Liver (tissue), 7 donors: ENCODE measurements at regions not wholly inside any gene's neighbourhood (a gene's known extent, or its start where the extent isn't known, plus 50 kb on each side); places are given as distances from the start of the nearest gene placed in this dataset.

Experiments
- DNase-seq: peaks from one replicate; pipeline ENCODE4 v3.0.0-alpha.2; 2017; ENCODE audit warnings: low spot score
- H3K27ac ChIP-seq, 2 donors: one replicate each; pipeline ENCODE4 v1.7.0; 2013; ENCODE audit warnings: inconsistent platforms in 2 of 2, low read length in 2 of 2, control low read depth in 1 of 2, low read depth in 1 of 2, mild to moderate bottlenecking in 1 of 2
- H3K27me3 ChIP-seq, 4 donors: one replicate each; pipeline versions ENCODE4 v1.6.1 to v1.7.0; 2013; ENCODE audit warnings: low read length in 3 of 4, inconsistent platforms in 1 of 4, mild to moderate bottlenecking in 1 of 4, moderate library complexity in 1 of 4; ENCODE audit not compliant: control insufficient read depth in 4 of 4, insufficient read depth in 4 of 4
- H3K36me3 ChIP-seq, 4 donors: one replicate each; pipeline versions ENCODE4 v1.6.1 to v1.7.0; 2013; ENCODE audit warnings: low read length in 3 of 4, mild to moderate bottlenecking in 3 of 4, low read depth in 1 of 4, moderate library complexity in 1 of 4; ENCODE audit not compliant: control insufficient read depth in 4 of 4, insufficient read depth in 3 of 4
- H3K4me1 ChIP-seq, 4 donors: one replicate each; pipeline versions ENCODE4 v1.6.1 to v1.7.0; 2013; ENCODE audit warnings: low read length in 3 of 4, mild to moderate bottlenecking in 3 of 4, moderate library complexity in 1 of 4; ENCODE audit not compliant: control insufficient read depth in 4 of 4, insufficient read depth in 4 of 4
- H3K4me3 ChIP-seq, 3 donors: one replicate each; pipeline versions ENCODE4 v1.6.1 to v1.7.0; 2013; ENCODE audit warnings: low read length in 3 of 3, control low read depth in 1 of 3, low read depth in 1 of 3, mild to moderate bottlenecking in 1 of 3
- H3K9ac ChIP-seq, 2 donors: one replicate each; pipeline ENCODE4 v1.7.0; 2013; ENCODE audit warnings: low read length in 2 of 2, mild to moderate bottlenecking in 2 of 2, moderate library complexity in 2 of 2, control low read depth in 1 of 2, low read depth in 1 of 2
- H3K9me3 ChIP-seq, 4 donors: one replicate each; pipeline versions ENCODE4 v1.6.1 to v1.7.0; 2013; ENCODE audit warnings: low read length in 3 of 4; ENCODE audit not compliant: control insufficient read depth in 4 of 4
- EGR1 ChIP-seq, 2 donors: IDR thresholded peaks; 2 replicates each; pipeline ENCODE4 v1.6.1; 2016 to 2018; ENCODE audit warnings: antibody characterized with exemption in 2 of 2, low read depth in 2 of 2
- FOXA1 ChIP-seq: IDR thresholded peaks from 2 replicates; pipeline ENCODE4 v1.6.1; 2016; ENCODE audit warnings: antibody characterized with exemption
- FOXA2 ChIP-seq: IDR thresholded peaks from 2 replicates; pipeline ENCODE4 v1.6.1; 2016; ENCODE audit warnings: antibody characterized with exemption
- GABPA ChIP-seq, 2 donors: IDR thresholded peaks in 1 of 2; conservative IDR thresholded peaks in 1 of 2; 2 replicates each; pipeline ENCODE4 v1.6.1; 2016; ENCODE audit warnings: antibody characterized with exemption in 2 of 2, mild to moderate bottlenecking in 1 of 2, moderate library complexity in 1 of 2
- HNF4A ChIP-seq, 2 donors: conservative IDR thresholded peaks; 2 replicates each; pipeline ENCODE4 v1.6.1; 2016; ENCODE audit warnings: antibody characterized with exemption in 2 of 2, mild to moderate bottlenecking in 2 of 2
- HNF4G ChIP-seq: IDR thresholded peaks from 2 replicates; pipeline ENCODE4 v1.6.1; 2016; ENCODE audit warnings: antibody characterized with exemption
- JUND ChIP-seq, 2 donors: IDR thresholded peaks; 2 replicates each; pipeline ENCODE4 v1.6.1; 2016; ENCODE audit warnings: antibody characterized with exemption in 2 of 2
- NR2F2 ChIP-seq: IDR thresholded peaks from 2 replicates; pipeline ENCODE4 v1.6.1; 2016; ENCODE audit warnings: antibody characterized with exemption
- RAD21 ChIP-seq, 2 donors: IDR thresholded peaks; 2 replicates each; pipeline ENCODE4 v1.6.1; 2016; ENCODE audit warnings: antibody characterized with exemption in 2 of 2, mild to moderate bottlenecking in 2 of 2
- RXRA ChIP-seq, 2 donors: IDR thresholded peaks; 2 replicates each; pipeline ENCODE4 v1.6.1; 2017 to 2018; ENCODE audit warnings: antibody characterized with exemption in 2 of 2, mild to moderate bottlenecking in 1 of 2
- SP1 ChIP-seq: IDR thresholded peaks from 2 replicates; pipeline ENCODE4 v1.6.1; 2018; ENCODE audit warnings: antibody characterized with exemption, mild to moderate bottlenecking
- YY1 ChIP-seq: IDR thresholded peaks from 2 replicates; pipeline ENCODE4 v1.6.1; 2016; ENCODE audit warnings: antibody characterized with exemption, mild to moderate bottlenecking
- WGBS: extraction: QIAGEN DNeasy Blood & Tissue Kit; methylation state at CpG from one replicate; pipeline ENCODE4 v1.1.7; 2013; 5-methylcytosine and 5-hydroxymethylcytosine counted together
- TF ChIP-seq, protein P1 (sequence below): IDR thresholded peaks from 2 replicates; pipeline ENCODE4 v1.6.1; 2016; ENCODE audit warnings: antibody characterized with exemption
- TF ChIP-seq, protein P2 (sequence below): IDR thresholded peaks from 2 replicates; pipeline ENCODE4 v1.6.1; 2016; ENCODE audit warnings: antibody characterized with exemption, mild to moderate bottlenecking
- TF ChIP-seq, protein P3 (sequence below): IDR thresholded peaks from 2 replicates; pipeline ENCODE4 v1.6.1; 2016; ENCODE audit warnings: antibody characterized with exemption
- TF ChIP-seq, protein P4 (sequence below): IDR thresholded peaks from 2 replicates; pipeline ENCODE4 v1.6.1; 2016; ENCODE audit warnings: antibody characterized with exemption
- donor health status: healthy.
- donor health status: healthy.
- donor health status: healthy.
- donor health status: healthy.

DNA sequence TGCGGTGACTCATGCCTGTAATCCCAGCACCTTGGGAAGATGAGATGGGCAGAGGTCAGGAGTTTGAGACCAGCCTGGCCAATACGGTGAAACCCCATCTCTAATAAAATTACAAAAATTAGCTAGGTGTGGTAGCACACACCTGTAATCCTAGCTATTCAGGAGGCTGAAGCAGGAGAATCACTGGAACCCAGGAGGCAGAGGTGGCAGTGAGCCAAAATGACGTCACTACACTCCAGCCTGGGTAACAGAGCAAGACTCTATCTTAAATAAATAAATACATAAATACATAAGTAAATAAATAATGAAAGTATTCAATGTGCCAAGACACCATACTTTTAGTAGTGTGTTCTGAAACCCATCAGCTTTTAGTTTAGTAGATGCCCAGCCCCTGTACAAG is 308.1 kb upstream of the FLRT2 start:
- 68% methylated on average over 3 of the region's 3 CpGs for WGBS
- H3K9ac ChIP-seq = no peak overlapping the region
- no peak for DNase-seq
- no peaks in the 10 kb centered on the region for H3K36me3 ChIP-seq
- H3K27me3 ChIP-seq = peaks cover 0 to 3% (median 0%) of the 10 kb centered on the region in 4 donors
- H3K27ac ChIP-seq = no peak overlapping the region
- no peak overlapping the region for H3K4me3 ChIP-seq
- TF ChIP-seq EGR1 (IDR thresholded peaks at IDR 0.05; ENCODE audit: low read depth in 2 of 2) = no peak
- TF ChIP-seq, protein P1, sequence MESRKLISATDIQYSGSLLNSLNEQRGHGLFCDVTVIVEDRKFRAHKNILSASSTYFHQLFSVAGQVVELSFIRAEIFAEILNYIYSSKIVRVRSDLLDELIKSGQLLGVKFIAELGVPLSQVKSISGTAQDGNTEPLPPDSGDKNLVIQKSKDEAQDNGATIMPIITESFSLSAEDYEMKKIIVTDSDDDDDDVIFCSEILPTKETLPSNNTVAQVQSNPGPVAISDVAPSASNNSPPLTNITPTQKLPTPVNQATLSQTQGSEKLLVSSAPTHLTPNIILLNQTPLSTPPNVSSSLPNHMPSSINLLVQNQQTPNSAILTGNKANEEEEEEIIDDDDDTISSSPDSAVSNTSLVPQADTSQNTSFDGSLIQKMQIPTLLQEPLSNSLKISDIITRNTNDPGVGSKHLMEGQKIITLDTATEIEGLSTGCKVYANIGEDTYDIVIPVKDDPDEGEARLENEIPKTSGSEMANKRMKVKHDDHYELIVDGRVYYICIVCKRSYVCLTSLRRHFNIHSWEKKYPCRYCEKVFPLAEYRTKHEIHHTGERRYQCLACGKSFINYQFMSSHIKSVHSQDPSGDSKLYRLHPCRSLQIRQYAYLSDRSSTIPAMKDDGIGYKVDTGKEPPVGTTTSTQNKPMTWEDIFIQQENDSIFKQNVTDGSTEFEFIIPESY = no peak
- TF ChIP-seq NR2F2 = no peak
- no peak for TF ChIP-seq FOXA2
- TF ChIP-seq, protein P2, sequence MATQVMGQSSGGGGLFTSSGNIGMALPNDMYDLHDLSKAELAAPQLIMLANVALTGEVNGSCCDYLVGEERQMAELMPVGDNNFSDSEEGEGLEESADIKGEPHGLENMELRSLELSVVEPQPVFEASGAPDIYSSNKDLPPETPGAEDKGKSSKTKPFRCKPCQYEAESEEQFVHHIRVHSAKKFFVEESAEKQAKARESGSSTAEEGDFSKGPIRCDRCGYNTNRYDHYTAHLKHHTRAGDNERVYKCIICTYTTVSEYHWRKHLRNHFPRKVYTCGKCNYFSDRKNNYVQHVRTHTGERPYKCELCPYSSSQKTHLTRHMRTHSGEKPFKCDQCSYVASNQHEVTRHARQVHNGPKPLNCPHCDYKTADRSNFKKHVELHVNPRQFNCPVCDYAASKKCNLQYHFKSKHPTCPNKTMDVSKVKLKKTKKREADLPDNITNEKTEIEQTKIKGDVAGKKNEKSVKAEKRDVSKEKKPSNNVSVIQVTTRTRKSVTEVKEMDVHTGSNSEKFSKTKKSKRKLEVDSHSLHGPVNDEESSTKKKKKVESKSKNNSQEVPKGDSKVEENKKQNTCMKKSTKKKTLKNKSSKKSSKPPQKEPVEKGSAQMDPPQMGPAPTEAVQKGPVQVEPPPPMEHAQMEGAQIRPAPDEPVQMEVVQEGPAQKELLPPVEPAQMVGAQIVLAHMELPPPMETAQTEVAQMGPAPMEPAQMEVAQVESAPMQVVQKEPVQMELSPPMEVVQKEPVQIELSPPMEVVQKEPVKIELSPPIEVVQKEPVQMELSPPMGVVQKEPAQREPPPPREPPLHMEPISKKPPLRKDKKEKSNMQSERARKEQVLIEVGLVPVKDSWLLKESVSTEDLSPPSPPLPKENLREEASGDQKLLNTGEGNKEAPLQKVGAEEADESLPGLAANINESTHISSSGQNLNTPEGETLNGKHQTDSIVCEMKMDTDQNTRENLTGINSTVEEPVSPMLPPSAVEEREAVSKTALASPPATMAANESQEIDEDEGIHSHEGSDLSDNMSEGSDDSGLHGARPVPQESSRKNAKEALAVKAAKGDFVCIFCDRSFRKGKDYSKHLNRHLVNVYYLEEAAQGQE = no peak
- no peak for TF ChIP-seq HNF4G
- TF ChIP-seq, protein P3, sequence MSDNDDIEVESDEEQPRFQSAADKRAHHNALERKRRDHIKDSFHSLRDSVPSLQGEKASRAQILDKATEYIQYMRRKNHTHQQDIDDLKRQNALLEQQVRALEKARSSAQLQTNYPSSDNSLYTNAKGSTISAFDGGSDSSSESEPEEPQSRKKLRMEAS = no peak
- TF ChIP-seq, protein P4, sequence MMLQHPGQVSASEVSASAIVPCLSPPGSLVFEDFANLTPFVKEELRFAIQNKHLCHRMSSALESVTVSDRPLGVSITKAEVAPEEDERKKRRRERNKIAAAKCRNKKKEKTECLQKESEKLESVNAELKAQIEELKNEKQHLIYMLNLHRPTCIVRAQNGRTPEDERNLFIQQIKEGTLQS = no peak
- no peak for TF ChIP-seq HNF4A (conservative IDR thresholded peaks at IDR 0.05)
- TF ChIP-seq FOXA1 = no peak
- TF ChIP-seq YY1 = no peak
- TF ChIP-seq RXRA (IDR thresholded peaks at IDR 0.05) = no peak
- no peak for TF ChIP-seq SP1
- no peak for TF ChIP-seq RAD21 (IDR thresholded peaks at IDR 0.05)
- TF ChIP-seq JUND (IDR thresholded peaks at IDR 0.05) = no peak
- no peaks in the 10 kb centered on the region for H3K4me1 ChIP-seq
- H3K9me3 ChIP-seq = no peaks in the 10 kb centered on the region

DNA sequence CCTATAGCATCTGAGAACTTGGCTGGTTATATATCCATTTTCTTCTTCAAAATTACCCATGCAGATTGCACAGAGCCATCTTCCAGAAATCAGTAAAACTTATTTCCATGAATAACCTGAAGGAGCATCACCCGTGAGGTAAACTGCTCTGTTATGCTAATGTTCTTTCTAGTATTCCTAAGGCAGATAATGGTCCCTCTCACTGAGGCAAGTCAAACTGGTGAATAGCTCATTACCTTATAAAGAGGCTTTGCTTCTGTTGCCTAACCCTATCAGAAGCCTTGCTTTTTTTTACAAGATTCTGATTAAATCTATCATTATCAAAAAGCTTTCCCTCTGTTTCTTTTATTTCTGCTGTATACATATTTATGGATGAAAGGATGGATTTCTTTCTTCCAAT is 307.6 kb upstream of the FLRT2 start:
- H3K27me3 ChIP-seq = peaks cover 0 to 3% (median 0%) of the 10 kb centered on the region in 4 donors
- H3K9ac ChIP-seq = no peak overlapping the region
- no peaks in the 10 kb centered on the region for H3K4me1 ChIP-seq
- DNase-seq = no peak
- H3K36me3 ChIP-seq = no peaks in the 10 kb centered on the region
- no peak overlapping the region for H3K27ac ChIP-seq
- WGBS = 92% methylated on average over 1 of the region's 1 CpG
- H3K9me3 ChIP-seq = no peaks in the 10 kb centered on the region
- no peak for TF ChIP-seq FOXA1
- TF ChIP-seq NR2F2 = no peak
- TF ChIP-seq SP1 = no peak
- no peak for TF ChIP-seq JUND (IDR thresholded peaks at IDR 0.05)
- no peak for TF ChIP-seq YY1
- TF ChIP-seq GABPA (IDR thresholded peaks at IDR 0.05 in 1 of 2, conservative IDR thresholded peaks at IDR 0.05 in 1 of 2) = no peak
- no peak overlapping the region for H3K4me3 ChIP-seq
